ENCODE measurements at regions not wholly inside any gene's neighbourhood (a gene's known extent, or its start where the extent isn't known, plus 50 kb on each side); places are given as distances from the start of the nearest gene placed in this dataset.

DNA sequence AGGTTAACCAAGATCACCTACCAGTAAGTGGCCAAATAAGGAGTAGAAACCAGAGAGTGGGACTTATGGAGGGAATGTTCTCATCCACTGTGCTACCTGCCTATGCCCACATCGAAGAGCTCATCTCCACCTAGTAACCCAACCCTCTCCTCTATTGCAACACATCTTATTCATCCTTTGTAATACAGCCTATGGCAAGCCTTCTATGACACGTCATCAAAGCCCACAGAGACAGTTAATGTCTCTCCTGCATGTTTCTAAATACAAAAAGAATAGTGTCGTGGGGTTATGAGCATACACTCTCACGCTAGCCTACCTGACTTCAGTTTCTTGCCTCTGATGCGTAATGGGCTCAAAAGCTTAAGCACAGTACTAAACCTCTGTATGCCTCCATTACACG is 1158.1 kb upstream of the TENM4 start:
- TF ChIP-seq, protein P1, sequence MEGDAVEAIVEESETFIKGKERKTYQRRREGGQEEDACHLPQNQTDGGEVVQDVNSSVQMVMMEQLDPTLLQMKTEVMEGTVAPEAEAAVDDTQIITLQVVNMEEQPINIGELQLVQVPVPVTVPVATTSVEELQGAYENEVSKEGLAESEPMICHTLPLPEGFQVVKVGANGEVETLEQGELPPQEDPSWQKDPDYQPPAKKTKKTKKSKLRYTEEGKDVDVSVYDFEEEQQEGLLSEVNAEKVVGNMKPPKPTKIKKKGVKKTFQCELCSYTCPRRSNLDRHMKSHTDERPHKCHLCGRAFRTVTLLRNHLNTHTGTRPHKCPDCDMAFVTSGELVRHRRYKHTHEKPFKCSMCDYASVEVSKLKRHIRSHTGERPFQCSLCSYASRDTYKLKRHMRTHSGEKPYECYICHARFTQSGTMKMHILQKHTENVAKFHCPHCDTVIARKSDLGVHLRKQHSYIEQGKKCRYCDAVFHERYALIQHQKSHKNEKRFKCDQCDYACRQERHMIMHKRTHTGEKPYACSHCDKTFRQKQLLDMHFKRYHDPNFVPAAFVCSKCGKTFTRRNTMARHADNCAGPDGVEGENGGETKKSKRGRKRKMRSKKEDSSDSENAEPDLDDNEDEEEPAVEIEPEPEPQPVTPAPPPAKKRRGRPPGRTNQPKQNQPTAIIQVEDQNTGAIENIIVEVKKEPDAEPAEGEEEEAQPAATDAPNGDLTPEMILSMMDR (IDR thresholded peaks at IDR 0.05) = no peak
- TF ChIP-seq EP300 (IDR thresholded peaks at IDR 0.05) (no peak), POLR2A (IDR thresholded peaks at IDR 0.05) (no peak)
